Activated CD8-positive, alpha-beta T cell treated with anti-CD3 and anti-CD28 coated beads for 36 hours (primary cell): ENCODE measurements at regions not wholly inside any gene's neighbourhood (a gene's known extent, or its start where the extent isn't known, plus 50 kb on each side); places are given as distances from the start of the nearest gene placed in this dataset.

ENCODE experiments used
- ATAC-seq: fragments of 200-7000 bp; cut with Tn5 transposase; one replicate; pipeline ENCODE4 v1.10.0; 2021; ENCODE audit warnings: mild to moderate bottlenecking, moderate library complexity
- CTCF ChIA-PET: fragments of 350-600 bp; sonication (Branson Sonifier 250); formaldehyde crosslinking; loops from one replicate; lab custom pipeline; 2021; ENCODE audit warnings: antibody characterized with exemption; lab: Charles Lee
- POLR2A ChIA-PET: fragments of 350-600 bp; sonication (Branson Sonifier 250); formaldehyde crosslinking; loops from one replicate; lab custom pipeline; 2021; ENCODE audit warnings: antibody characterized with exemption; lab: Charles Lee
- DNase-seq: peaks from one replicate; pipeline ENCODE4 v3.0.0-alpha.2; 2020
- H3K27ac Mint-ChIP-seq: one replicate; pipeline ENCODE4 v1.8.0; 2021; ENCODE audit warnings: mild to moderate bottlenecking, mixed read lengths
- H3K27me3 Mint-ChIP-seq: one replicate; pipeline ENCODE4 v1.8.0; 2021; ENCODE audit warnings: mixed read lengths
- H3K36me3 Mint-ChIP-seq: one replicate; pipeline ENCODE4 v1.8.0; 2021; ENCODE audit warnings: low read depth, mixed read lengths
- H3K4me1 Mint-ChIP-seq: one replicate; pipeline ENCODE4 v1.8.0; 2021; ENCODE audit warnings: low read depth, mixed read lengths
- H3K4me3 Mint-ChIP-seq: one replicate; pipeline ENCODE4 v1.8.0; 2021; ENCODE audit warnings: mild to moderate bottlenecking, moderate library complexity, mixed read lengths
- H3K9me3 Mint-ChIP-seq: one replicate; pipeline ENCODE4 v1.8.0; 2021; ENCODE audit warnings: mixed read lengths
- intact Hi-C: fragments of 100-400 bp; cut with micrococcal nuclease; formaldehyde crosslinking; loops from one replicate; pipeline ENCODE4 v1.10.0; 2022
- TF ChIP-seq, protein P1 (sequence below): fragments of 200-600 bp; IDR thresholded peaks from one replicate; pipeline ENCODE4 v1.8.0; 2022; ENCODE audit warnings: antibody characterized with exemption, mild to moderate bottlenecking

DNA sequence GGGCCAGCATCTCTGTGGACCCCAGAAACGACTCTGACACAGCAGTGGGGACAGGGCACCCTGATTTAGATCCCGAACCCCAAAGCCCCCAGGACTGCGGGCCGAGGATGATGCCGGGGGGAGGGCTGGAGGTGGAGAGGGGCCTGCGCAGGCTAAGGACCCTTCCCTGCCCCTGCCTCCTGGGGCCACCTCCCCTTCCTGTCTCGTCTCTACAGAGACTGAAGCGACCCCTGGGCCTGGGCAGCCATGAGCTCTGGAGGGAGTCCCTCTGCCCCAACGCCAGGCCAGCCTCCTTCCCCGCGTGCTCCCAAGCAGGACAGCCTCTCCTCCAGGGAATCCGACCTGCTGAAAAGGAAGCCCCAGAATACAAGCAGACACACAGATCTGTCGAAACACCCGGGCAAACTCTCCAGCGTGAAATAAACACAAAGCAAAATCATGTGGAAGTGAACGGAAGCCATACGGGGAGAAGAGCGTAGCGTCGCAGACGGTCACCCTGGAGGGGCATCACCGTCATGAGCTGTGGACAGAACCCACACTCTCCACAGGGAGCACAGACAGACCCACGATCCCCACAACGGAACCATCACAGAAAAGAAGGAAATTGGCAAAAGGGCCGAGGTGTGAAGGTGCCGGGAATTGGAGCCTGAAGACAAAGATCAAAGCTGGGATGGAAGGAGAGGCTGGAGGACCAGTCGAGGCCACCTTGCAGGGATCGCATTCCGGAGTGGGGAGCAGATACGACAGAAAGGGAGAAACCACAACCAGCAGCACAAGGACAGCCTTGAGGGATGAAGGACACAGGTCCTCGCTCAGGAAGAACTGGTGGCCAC is 51.0 kb upstream of the CTDP1 start:
- H3K27ac Mint-ChIP-seq: no peak overlapping the region
- POLR2A ChIA-PET: no interaction called here
- ATAC-seq (no peak), DNase-seq (no peak)
- CTCF ChIA-PET: interaction anchor here (0.6 kb wide), 1 partner anchor 238 kb away, joined by 3 read pairs; no protein-coding TSS in a partner anchor
- H3K4me1 Mint-ChIP-seq: peaks cover 19% of the 10 kb centered on the region
- peaks cover 15% of the 10 kb centered on the region for H3K27me3 Mint-ChIP-seq
- intact Hi-C loops: no loop called here
- no peaks in the 10 kb centered on the region for H3K36me3 Mint-ChIP-seq
- no peak overlapping the region for H3K4me3 Mint-ChIP-seq
- TF ChIP-seq, protein P1, sequence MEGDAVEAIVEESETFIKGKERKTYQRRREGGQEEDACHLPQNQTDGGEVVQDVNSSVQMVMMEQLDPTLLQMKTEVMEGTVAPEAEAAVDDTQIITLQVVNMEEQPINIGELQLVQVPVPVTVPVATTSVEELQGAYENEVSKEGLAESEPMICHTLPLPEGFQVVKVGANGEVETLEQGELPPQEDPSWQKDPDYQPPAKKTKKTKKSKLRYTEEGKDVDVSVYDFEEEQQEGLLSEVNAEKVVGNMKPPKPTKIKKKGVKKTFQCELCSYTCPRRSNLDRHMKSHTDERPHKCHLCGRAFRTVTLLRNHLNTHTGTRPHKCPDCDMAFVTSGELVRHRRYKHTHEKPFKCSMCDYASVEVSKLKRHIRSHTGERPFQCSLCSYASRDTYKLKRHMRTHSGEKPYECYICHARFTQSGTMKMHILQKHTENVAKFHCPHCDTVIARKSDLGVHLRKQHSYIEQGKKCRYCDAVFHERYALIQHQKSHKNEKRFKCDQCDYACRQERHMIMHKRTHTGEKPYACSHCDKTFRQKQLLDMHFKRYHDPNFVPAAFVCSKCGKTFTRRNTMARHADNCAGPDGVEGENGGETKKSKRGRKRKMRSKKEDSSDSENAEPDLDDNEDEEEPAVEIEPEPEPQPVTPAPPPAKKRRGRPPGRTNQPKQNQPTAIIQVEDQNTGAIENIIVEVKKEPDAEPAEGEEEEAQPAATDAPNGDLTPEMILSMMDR: no peak
- H3K9me3 Mint-ChIP-seq: peaks cover under 1% of the 10 kb centered on the region

GRCh38 chr18:79629249-79629558 is 50.4 kb upstream of the CTDP1 start:
- intact Hi-C loops: no loop called here
- Mint-ChIP-seq H3K36me3 (no peaks in the 10 kb centered on the region), H3K4me1 (peaks cover 19% of the 10 kb centered on the region), H3K27ac (no peak overlapping the region), H3K9me3 (peaks cover 2% of the 10 kb centered on the region), H3K4me3 (no peak overlapping the region), H3K27me3 (peaks cover 12% of the 10 kb centered on the region)
- DNase-seq: no peak
- ATAC-seq: no peak
- POLR2A ChIA-PET: no interaction called here
- CTCF ChIA-PET: interaction anchor here (0.6 kb wide), 1 partner anchor 239 kb away, joined by 3 read pairs; no protein-coding TSS in a partner anchor
- TF ChIP-seq, protein P1: no peak

- no peak for DNase-seq
- POLR2A ChIA-PET: no interaction called here
- no peak for ATAC-seq
- H3K4me1 Mint-ChIP-seq: peaks cover 15% of the 10 kb centered on the region
- peaks cover 2% of the 10 kb centered on the region for H3K9me3 Mint-ChIP-seq
- H3K27ac Mint-ChIP-seq: no peak overlapping the region
- H3K4me3 Mint-ChIP-seq: no peak overlapping the region
- peaks cover 8% of the 10 kb centered on the region for H3K27me3 Mint-ChIP-seq
- TF ChIP-seq, protein P1: no peak
- CTCF ChIA-PET: interaction anchor here (0.6 kb wide), 1 partner anchor 239 kb away, joined by 3 read pairs; no protein-coding TSS in a partner anchor
- intact Hi-C loops: no loop called here
- H3K36me3 Mint-ChIP-seq: no peaks in the 10 kb centered on the region
Measured at GRCh38 chr18:79629606-79630005, 50.0 kb upstream of the CTDP1 start.
